ENCODE measurements at regions not wholly inside any gene's neighbourhood (a gene's known extent, or its start where the extent isn't known, plus 50 kb on each side); places are given as distances from the start of the nearest gene placed in this dataset.

- DNase-seq (ENCODE audit: low spot score), result no peak
These were observed 60.3 kb downstream of the AVPR1A start for GRCh38 chr12:63090716-63091115.

GRCh38 chr12:63086149-63086915, 64.7 kb downstream of the AVPR1A start:
- DNase-seq (ENCODE audit: low spot score), result no peak

- DNase-seq (ENCODE audit: low spot score), result no peak
These were observed 65.9 kb downstream of the AVPR1A start for GRCh38 chr12:63085120-63085519.

GRCh38 chr12:63084501-63084900, 66.5 kb downstream of the AVPR1A start:
- no peak for DNase-seq (ENCODE audit: low spot score)

GRCh38 chr12:63083046-63083445, 68.0 kb downstream of the AVPR1A start:
- no peak for DNase-seq (ENCODE audit: low spot score)

GRCh38 chr12:63079791-63080502, 71.1 kb downstream of the AVPR1A start:
- no peak for DNase-seq (ENCODE audit: low spot score)

GRCh38 chr12:63078906-63079305, 72.1 kb downstream of the AVPR1A start:
- DNase-seq (ENCODE audit: low spot score), result no peak

GRCh38 chr12:63075376-63076060, 75.5 kb downstream of the AVPR1A start:
- no peak for DNase-seq (ENCODE audit: low spot score)

GRCh38 chr12:63070709-63071108, 80.3 kb downstream of the AVPR1A start:
- DNase-seq (ENCODE audit: low spot score), result no peak

GRCh38 chr12:63069860-63070617, 81.0 kb downstream of the AVPR1A start:
- DNase-seq (ENCODE audit: low spot score), result no peak

- peak; percentile 62 for DNase-seq (ENCODE audit: low spot score)
These were observed 82.1 kb downstream of the AVPR1A start for GRCh38 chr12:63068857-63069442.

- DNase-seq (ENCODE audit: low spot score), result no peak
These were observed 84.2 kb downstream of the AVPR1A start for GRCh38 chr12:63066782-63067181.

GRCh38 chr12:63066136-63066535, 84.9 kb downstream of the AVPR1A start:
- DNase-seq (ENCODE audit: low spot score), result no peak

GRCh38 chr12:63064080-63064479, 86.9 kb downstream of the AVPR1A start:
- DNase-seq (ENCODE audit: low spot score), result no peak

- no peak for DNase-seq (ENCODE audit: low spot score)
These were observed 94.4 kb downstream of the AVPR1A start for GRCh38 chr12:63056649-63057048.

GRCh38 chr12:63052696-63053095, 98.3 kb downstream of the AVPR1A start:
- no peak for DNase-seq (ENCODE audit: low spot score)

GRCh38 chr12:63047146-63047545, 103.9 kb downstream of the AVPR1A start:
- DNase-seq (ENCODE audit: low spot score), result no peak

GRCh38 chr12:63045020-63045860, 105.8 kb downstream of the AVPR1A start:
- no peak for DNase-seq (ENCODE audit: low spot score)

GRCh38 chr12:63042646-63043045, 107.7 kb upstream of the PPM1H start:
- DNase-seq (ENCODE audit: low spot score), result no peak

GRCh38 chr12:63041601-63042000, 106.7 kb upstream of the PPM1H start:
- DNase-seq (ENCODE audit: low spot score), result no peak

All from NAMALWA (cell line).